ENCODE measurements at regions not wholly inside any gene's neighbourhood (a gene's known extent, or its start where the extent isn't known, plus 50 kb on each side); places are given as distances from the start of the nearest gene placed in this dataset.

- peak; percentile 47 for DNase-seq (ENCODE audit: low read depth, low spot score)
- H3K36me3 Mint-ChIP-seq (ENCODE audit: low read depth): no peaks in the 10 kb centered on the region
- H3K27ac Mint-ChIP-seq (ENCODE audit: unreplicated experiment): peak overlapping the region; percentile 76
- no peak overlapping the region for H3K4me3 Mint-ChIP-seq
- no peak for TF ChIP-seq CTCF (conservative IDR thresholded peaks at IDR 0.05)
- H3K9me3 Mint-ChIP-seq: no peaks in the 10 kb centered on the region
- peaks cover 53% of the 10 kb centered on the region for H3K4me1 Mint-ChIP-seq
- H3K27me3 Mint-ChIP-seq (ENCODE audit: low read depth): no peaks in the 10 kb centered on the region
Measured at GRCh38 chr11:115645631-115646317, 141.6 kb upstream of the CADM1 start.

GRCh38 chr11:115644856-115645255 is 140.6 kb upstream of the CADM1 start:
- Mint-ChIP-seq H3K4me1 (peaks cover 44% of the 10 kb centered on the region), H3K4me3 (no peak overlapping the region), H3K36me3 (ENCODE audit: low read depth) (no peaks in the 10 kb centered on the region), H3K27ac (ENCODE audit: unreplicated experiment) (no peak overlapping the region), H3K27me3 (ENCODE audit: low read depth) (no peaks in the 10 kb centered on the region), H3K9me3 (peaks cover under 1% of the 10 kb centered on the region)
- TF ChIP-seq CTCF (conservative IDR thresholded peaks at IDR 0.05): no peak
- DNase-seq (ENCODE audit: low read depth, low spot score): no peak

- peaks cover 35% of the 10 kb centered on the region for H3K4me1 Mint-ChIP-seq
Measured at GRCh38 chr11:115643549-115644270, 139.5 kb upstream of the CADM1 start.

GRCh38 chr11:115642660-115643059 is 138.4 kb upstream of the CADM1 start:
- H3K4me1 Mint-ChIP-seq: peaks cover 35% of the 10 kb centered on the region

More at GRCh38 chr11:115643549-115644270, 139.5 kb upstream of the CADM1 start:
- H3K36me3 Mint-ChIP-seq (ENCODE audit: low read depth): no peaks in the 10 kb centered on the region
- peak overlapping the region; percentile 24 for H3K27ac Mint-ChIP-seq (ENCODE audit: unreplicated experiment)
- no peak for TF ChIP-seq CTCF (conservative IDR thresholded peaks at IDR 0.05)
- no peak overlapping the region for H3K4me3 Mint-ChIP-seq
- DNase-seq (ENCODE audit: low read depth, low spot score): no peak
- H3K9me3 Mint-ChIP-seq: peaks cover 2% of the 10 kb centered on the region
- peaks cover 3% of the 10 kb centered on the region for H3K27me3 Mint-ChIP-seq (ENCODE audit: low read depth)

More at GRCh38 chr11:115642660-115643059, 138.4 kb upstream of the CADM1 start:
- no peak overlapping the region for H3K4me3 Mint-ChIP-seq
- no peaks in the 10 kb centered on the region for H3K36me3 Mint-ChIP-seq (ENCODE audit: low read depth)
- peaks cover 2% of the 10 kb centered on the region for H3K9me3 Mint-ChIP-seq
- no peak overlapping the region for H3K27ac Mint-ChIP-seq (ENCODE audit: unreplicated experiment)
- no peak for TF ChIP-seq CTCF (conservative IDR thresholded peaks at IDR 0.05)
- no peak for DNase-seq (ENCODE audit: low read depth, low spot score)
- H3K27me3 Mint-ChIP-seq (ENCODE audit: low read depth): peaks cover 3% of the 10 kb centered on the region
